ENCODE measurements at regions not wholly inside any gene's neighbourhood (a gene's known extent, or its start where the extent isn't known, plus 50 kb on each side); places are given as distances from the start of the nearest gene placed in this dataset.

DNA sequence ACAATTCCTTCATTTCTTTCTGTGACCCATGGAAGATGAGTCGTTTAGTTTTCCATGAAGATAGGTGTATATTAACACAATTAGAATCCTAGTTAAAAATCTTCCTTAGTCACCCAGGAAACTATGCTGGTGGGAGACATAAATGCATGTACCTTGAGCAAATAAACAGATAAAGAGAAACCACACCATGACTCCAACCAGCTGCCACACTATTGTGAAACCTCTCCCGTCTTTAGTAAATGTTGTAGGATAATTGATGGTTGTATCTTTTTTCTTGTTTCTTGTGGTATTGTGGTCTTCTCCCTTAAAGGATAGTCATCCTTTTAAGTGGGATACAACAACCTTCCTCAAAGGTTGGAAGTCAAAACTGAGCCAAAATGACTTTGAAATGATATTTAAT, 103.8 kb upstream of the LEF1 start:
- DNase-seq (ENCODE audit: low read depth) = no peak

DNA sequence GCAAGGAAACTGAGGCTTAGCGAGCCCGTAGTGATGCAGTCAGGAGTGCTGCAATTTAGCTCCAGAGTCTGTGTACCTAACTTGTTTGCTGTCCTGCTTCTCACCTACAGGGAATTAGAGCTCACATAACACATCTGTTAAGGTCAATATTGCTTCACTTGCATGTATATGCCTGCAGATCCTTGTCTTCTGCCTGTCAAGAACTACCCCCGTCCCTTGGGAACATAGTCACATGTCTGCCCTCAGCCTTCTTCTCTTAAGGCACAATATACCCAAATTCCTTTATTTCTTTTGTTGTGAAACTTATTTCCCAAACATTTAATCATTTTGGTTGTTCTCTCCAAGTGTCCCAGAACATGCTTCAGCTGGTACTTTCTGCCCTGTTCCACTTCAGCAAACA, 103.3 kb upstream of the LEF1 start:
- no peak for DNase-seq (ENCODE audit: low read depth)

DNA sequence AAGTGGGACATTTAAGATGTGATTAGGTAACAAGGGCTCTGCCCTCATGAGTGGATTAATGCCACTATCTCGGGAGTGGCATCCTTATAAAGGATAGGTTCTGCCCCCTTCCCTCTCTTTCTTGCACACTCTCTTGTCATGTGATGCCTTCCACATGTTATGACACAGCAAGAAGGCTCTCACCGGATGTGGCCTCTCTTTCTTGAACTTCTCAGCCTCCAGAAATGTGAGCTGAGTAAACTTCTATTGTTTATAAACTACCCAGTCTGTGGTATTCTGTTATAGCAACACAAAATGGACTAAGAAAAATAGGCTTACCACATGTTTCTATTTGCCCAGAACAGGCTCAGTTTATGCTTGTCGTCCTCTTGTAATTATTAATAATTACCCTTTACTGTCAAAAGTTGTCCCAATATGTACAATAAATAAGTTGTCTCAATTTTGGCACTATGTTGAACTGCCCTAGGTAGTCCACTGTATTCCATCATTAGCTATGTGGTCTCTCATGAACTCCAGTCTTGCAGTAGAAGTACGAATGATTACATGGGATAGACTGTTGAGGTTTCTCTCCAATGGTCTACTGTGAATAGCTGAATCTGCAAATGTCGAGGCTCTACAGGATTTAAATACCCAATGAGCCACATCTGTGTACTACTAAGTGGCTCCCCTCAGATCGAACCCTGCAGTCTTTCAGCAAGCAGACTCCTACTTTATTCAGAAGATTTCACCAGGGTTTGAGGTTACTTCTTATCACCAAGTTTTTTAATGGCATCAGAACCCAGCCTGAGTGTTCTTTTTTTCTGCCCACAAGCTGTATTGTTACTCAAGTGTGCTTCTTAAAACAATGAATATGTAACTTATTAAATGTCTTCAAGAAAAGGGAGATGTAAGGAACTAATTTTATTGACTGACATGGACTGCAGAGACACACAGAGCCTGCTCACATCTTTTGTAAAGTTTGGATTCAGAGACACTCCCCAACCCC, 102.0 kb upstream of the LEF1 start:
- no peak for DNase-seq (ENCODE audit: low read depth)

- DNase-seq (ENCODE audit: low read depth) = no peak
Measured at GRCh38 chr4:108264693-108265092, 96.0 kb upstream of the LEF1 start.

- DNase-seq (ENCODE audit: low read depth) = no peak
Measured at GRCh38 chr4:108263057-108263456, 94.3 kb upstream of the LEF1 start.

DNA sequence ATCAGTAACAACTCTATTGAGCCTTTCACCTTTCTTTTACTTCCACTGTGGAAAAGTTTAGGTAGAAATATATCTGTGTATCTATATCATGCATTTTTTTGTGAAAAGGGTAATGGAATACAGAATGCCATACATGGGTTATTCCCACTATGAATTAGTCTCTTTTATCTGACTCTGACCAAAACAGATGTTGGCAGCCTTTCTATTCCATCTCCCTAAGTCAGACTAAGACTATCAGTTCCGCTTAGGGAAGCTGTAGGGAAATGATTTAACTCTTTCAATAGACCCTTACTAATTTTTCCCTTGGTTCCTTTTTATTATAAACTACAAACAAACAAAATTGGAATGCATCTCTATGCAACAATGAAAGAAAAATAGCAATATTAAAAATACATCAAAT, 92.3 kb upstream of the LEF1 start:
- no peak for DNase-seq (ENCODE audit: low read depth)

- no peak for DNase-seq (ENCODE audit: low read depth)
Measured at GRCh38 chr4:108256538-108256937, 87.8 kb upstream of the LEF1 start.

DNA sequence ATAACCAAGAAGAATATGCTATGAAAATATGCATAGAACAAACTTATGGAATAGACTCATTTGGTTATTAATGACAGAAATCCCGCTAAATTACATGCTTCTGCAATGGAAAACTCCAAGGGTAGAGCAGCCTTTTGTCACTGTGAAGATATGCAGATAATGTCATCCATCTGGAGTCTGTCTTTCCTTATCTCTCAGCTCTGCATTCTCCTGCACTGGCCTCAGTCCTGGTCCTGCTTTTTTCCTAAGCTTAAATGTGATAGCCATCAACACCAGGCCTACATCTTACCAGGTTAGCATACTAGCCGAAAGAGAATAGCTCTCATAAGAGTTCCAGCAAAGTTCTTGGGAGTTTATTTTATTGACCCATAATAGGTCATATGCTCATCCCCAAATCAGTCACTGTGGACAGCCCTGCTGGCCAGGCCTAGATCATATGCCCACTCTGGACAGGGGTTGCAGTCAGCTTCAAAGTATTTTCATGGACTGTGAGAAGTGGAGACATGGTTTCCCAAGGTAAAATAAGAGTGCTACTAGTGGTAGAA, 86.5 kb upstream of the LEF1 start:
- no peak for DNase-seq (ENCODE audit: low read depth)

DNA sequence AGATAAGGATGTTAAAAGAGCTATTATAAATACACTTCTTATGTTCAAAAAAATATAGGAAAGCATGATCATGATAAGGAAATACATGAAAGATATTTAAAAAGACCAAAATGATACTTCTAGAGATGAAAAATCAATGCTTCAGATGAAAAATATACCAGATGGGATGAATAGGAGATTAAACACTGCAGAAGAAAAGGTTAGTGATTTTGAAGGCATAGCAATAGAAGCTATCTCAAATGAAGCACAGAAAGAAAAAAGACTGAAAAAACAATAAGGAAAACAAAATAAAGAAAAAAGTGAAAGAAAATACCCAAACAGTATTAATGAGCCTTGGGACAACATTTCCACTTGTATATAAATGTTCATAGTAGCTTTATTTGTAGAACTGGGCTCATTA, 80.7 kb upstream of the LEF1 start:
- DNase-seq (ENCODE audit: low read depth) = no peak

DNA sequence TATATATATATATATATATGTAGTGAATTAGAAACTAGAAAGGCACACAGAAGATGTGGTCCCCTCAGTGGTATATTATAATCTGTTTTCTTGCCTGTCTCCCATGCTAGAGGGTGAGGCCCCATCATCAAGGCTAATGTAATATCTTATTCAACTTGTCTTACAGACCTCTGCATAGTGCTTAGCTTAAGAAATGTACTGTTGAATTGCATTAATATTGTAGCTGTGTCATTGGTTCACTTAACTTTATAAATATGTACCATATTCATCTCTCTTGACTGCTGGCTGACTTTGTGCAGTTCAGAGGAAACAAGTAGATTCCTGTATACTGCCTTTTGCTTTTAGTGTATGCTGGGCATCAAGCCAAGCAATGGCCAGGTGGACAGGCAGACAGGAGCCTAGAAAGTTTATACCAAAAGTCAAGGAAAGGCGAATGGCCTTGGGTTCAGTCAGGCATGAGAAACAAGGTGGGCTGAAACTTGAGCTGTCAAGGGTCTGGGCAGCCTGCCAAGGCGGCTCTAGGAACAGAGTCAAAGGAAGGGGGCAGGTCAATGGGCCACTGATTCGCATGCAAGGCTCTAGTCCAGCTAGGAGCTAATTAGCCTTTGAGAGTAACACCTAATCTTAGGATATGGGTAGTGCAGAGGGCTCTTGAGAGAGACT, 78.8 kb upstream of the LEF1 start:
- DNase-seq (ENCODE audit: low read depth) = no peak

- DNase-seq (ENCODE audit: low read depth) = no peak
Measured at GRCh38 chr4:108244606-108245005, 75.9 kb upstream of the LEF1 start.

DNA sequence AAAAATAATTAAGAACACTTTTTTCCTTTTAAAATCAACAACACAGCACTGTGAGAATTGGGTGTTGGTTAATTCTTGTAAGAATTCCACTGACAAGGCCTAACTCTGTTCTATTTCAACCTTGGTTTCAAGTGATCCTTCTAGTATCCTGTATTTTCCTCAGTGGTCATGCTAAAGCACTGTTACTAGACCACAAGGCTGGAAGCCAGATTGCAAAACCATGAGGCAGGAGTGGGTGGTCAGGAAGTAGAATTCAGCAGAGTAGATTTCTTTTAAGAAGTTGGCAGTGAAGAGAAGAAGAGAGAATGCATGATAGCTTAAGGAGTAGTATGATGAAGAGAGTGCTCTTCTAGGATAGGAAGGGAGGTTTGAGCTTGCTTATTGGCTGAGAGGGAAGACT, 71.6 kb upstream of the LEF1 start:
- no peak for DNase-seq (ENCODE audit: low read depth)

DNA sequence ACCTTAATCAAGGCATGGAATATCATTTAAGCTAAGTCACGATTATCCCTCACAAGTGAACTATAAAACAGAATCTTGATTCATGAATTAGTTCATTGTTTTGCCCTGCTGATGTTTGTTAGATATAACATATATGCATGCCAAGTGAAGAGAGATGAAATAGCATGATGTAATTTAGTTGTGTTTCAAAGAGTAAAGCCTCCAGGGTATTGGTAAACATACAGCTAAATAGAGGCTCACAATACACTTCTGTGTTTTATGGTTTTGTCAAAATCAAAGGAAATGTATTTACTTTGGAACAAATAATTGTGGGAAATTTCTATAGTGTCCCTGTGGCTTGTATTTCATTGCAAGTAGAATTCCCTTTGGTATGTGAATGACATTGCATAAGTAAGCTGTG, 69.0 kb upstream of the LEF1 start:
- no peak for DNase-seq (ENCODE audit: low read depth)

- no peak for DNase-seq (ENCODE audit: low read depth)
Measured at GRCh38 chr4:108236264-108236663, 67.5 kb upstream of the LEF1 start.

DNA sequence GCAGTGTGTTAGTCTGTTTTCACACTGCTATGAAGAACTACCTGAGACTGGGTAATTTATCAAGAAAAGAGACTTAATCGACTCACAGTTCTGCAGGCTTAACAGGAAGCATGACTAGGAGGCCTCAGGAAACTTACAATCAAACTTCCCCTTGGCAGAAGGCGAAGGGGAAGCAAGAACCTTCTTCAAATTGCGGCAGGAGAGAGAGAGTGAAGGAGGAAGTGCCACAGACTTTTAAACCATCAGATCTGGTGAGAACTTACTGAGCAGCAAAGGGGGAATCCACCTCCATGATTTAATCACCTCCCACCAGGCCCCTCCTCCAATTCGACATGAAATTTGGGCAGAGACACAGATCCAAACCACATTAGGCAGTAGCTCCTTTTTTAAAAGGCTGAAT, 59.2 kb upstream of the LEF1 start:
- no peak for DNase-seq (ENCODE audit: low read depth)

DNA sequence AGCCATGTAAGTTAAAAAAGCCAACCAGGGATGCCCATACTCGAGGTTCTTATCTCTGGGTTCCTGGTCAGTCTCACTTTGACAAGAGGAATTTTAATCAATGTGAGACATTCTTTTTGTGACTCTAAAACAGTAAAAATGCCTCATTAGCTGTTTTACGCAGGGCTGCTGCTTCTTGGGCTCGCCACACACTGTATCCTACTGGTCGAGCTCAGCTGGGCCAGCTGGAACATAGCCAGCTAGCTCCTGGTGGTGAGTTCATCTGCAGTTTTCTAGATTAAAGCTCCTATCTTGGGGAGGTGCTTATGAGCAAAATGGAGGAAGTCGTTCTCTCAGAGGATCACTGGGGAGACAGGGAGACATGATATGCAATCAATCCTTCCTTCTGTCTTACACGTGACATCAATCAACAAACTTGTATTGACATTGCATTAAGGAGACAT, 55.9 kb upstream of the LEF1 start:
- DNase-seq (ENCODE audit: low read depth) = no peak

GRCh38 chr4:108223313-108223712, 54.6 kb upstream of the LEF1 start:
- no peak for DNase-seq (ENCODE audit: low read depth)

DNA sequence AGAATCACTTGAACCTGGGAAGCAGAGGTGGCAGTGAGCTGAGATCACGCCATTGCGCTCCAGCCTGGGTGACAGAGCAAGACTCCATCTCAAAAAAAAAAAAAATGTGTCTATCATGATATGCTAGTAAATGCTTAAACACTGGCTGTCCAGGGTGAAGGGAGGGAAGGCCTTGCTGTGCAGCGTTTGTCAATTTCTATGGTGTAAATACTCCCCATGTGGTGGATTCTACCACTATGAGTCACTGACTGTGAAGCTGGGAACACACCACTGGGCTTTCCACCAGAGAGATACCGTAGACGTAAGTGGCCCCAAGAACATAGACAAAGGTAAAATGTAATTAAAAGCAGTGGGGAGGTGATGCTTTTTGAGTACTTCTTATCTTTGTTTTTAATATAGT, 51.3 kb upstream of the LEF1 start:
- DNase-seq (ENCODE audit: low read depth) = no peak
